ENCODE measurements at regions not wholly inside any gene's neighbourhood (a gene's known extent, or its start where the extent isn't known, plus 50 kb on each side); places are given as distances from the start of the nearest gene placed in this dataset.

GRCh38 chr5:116914869-116915504 lies 340.4 kb upstream of the SEMA6A start:
- TF ChIP-seq ELF4 (IDR thresholded peaks at IDR 0.05) (no peak), SP1 (IDR thresholded peaks at IDR 0.05) (no peak), BHLHE40 (IDR thresholded peaks at IDR 0.05; ENCODE audit: borderline replicate concordance) (no peak), PKNOX1 (IDR thresholded peaks at IDR 0.05) (no peak), LEF1 (IDR thresholded peaks at IDR 0.05; ENCODE audit: borderline replicate concordance) (no peak), FOXM1 (IDR thresholded peaks at IDR 0.05; ENCODE audit: borderline replicate concordance) (no peak), SUZ12 (IDR thresholded peaks at IDR 0.05) (no peak), ZNF384 (IDR thresholded peaks at IDR 0.05) (no peak), TARDBP (IDR thresholded peaks at IDR 0.05) (no peak), NFRKB (IDR thresholded peaks at IDR 0.05) (no peak), ARNT (IDR thresholded peaks at IDR 0.05) (no peak), HDGF (IDR thresholded peaks at IDR 0.05; ENCODE audit: borderline replicate concordance) (no peak)

All from HEK293T (cell line).